ENCODE measurements at regions not wholly inside any gene's neighbourhood (a gene's known extent, or its start where the extent isn't known, plus 50 kb on each side); places are given as distances from the start of the nearest gene placed in this dataset.

GRCh38 chr20:63119121-63119962 is 96.6 kb downstream of the YTHDF1 start:
- no peak overlapping the region for H3K4me3 ChIP-seq (ENCODE audit: low read length)
- DNase-seq (ENCODE audit: low read depth) = no peak
- no peak for TF ChIP-seq CTCF (conservative IDR thresholded peaks at IDR 0.05; ENCODE audit: low read length)

GRCh38 chr20:63118303-63119120 is 97.4 kb downstream of the YTHDF1 start:
- DNase-seq (ENCODE audit: low read depth) = no peak
- H3K4me3 ChIP-seq (ENCODE audit: low read length) = no peak overlapping the region
- TF ChIP-seq CTCF (conservative IDR thresholded peaks at IDR 0.05; ENCODE audit: low read length) = no peak

GRCh38 chr20:63117661-63118302 is 98.1 kb downstream of the YTHDF1 start:
- DNase-seq (ENCODE audit: low read depth) = no peak
- H3K4me3 ChIP-seq (ENCODE audit: low read length) = no peak overlapping the region
- TF ChIP-seq CTCF (conservative IDR thresholded peaks at IDR 0.05; ENCODE audit: low read length) = no peak

GRCh38 chr20:63117151-63117550 is 98.8 kb downstream of the YTHDF1 start:
- DNase-seq (ENCODE audit: low read depth) = no peak
- TF ChIP-seq CTCF (conservative IDR thresholded peaks at IDR 0.05; ENCODE audit: low read length) = no peak
- H3K4me3 ChIP-seq (ENCODE audit: low read length) = no peak overlapping the region

- no peak overlapping the region for H3K4me3 ChIP-seq (ENCODE audit: low read length)
- no peak for DNase-seq (ENCODE audit: low read depth)
- TF ChIP-seq CTCF (conservative IDR thresholded peaks at IDR 0.05; ENCODE audit: low read length) = no peak
Measured at GRCh38 chr20:63116412-63117106, 99.4 kb downstream of the YTHDF1 start.

- no peak for DNase-seq (ENCODE audit: low read depth)
- H3K4me3 ChIP-seq (ENCODE audit: low read length) = no peak overlapping the region
- TF ChIP-seq CTCF (conservative IDR thresholded peaks at IDR 0.05; ENCODE audit: low read length) = no peak
Measured at GRCh38 chr20:63115651-63116411, 100.1 kb downstream of the YTHDF1 start.

Data from AG10803 (cell line).